Stimulated activated CD4-positive, alpha-beta T cell treated with anti-CD3 and anti-CD28 coated beads, Interleukin-12 subunit alpha, Interleukin-12 subunit beta, amount 100 ng/mL, for 48 hours (primary cell): ENCODE measurements at regions not wholly inside any gene's neighbourhood (a gene's known extent, or its start where the extent isn't known, plus 50 kb on each side); places are given as distances from the start of the nearest gene placed in this dataset.
A peak's percentile ranks its signal among the peaks of the same experiment; 100 is the strongest.

ENCODE experiments used
- DNase-seq, 3 donors: peaks; one replicate each; pipeline ENCODE4 v3.0.0-alpha.2; 2020; ENCODE audit warnings: low read depth in 2 of 3, low spot score in 1 of 3

DNA sequence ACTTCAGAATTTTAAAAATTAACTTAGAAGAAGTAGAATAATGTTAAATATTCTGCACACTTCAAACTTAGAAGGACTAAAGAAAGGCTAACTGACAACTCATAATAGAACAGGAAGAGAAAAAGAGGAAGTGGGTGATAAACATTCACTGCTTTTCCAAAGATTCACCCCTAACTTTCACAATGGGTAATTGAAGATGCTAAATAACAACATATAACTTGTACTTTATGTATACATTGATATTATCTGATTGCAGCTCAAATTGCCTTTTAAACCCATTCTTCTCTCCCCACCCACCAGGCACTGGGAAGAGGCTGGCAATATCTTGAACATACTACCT is 376.6 kb downstream of the EFNA5 start:
- DNase-seq, result no peak

- DNase-seq, result no peak
Observed at GRCh38 chr5:107293541-107294210, 377.1 kb downstream of the EFNA5 start.

- no peak for DNase-seq
Observed at GRCh38 chr5:107291866-107292265, 378.9 kb downstream of the EFNA5 start.

DNA sequence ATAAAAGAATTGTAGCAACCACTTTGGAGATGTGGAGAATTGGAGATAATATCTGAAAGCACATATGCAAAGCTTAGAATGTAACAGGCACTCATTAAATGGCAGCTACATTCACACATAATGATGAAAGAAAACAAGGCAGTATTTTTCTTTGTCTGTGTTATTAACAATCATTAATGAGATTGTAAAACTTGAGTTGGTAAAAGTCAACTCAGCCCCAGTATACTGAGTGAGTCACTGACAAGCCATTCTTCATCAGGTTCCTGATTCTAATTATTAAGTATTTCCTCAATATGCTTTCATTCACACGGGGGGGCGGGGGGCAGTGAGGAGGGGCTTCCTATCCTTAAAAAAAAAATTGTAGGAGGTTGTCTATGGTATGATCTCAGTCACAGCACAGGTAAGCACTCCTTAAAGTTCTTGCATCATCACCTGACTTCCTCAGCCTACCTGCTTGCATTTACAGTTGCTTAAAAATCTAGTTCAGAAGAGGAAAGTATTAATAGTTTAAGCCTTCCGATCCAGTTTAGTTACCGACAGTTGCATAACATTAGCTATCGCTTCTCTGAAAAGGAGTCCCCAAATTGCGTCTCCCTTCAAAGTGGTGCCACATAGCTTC is 379.8 kb downstream of the EFNA5 start:
- DNase-seq, result no peak

- peak in 1 of 3 donors; percentile 21 for DNase-seq
Observed at GRCh38 chr5:107289030-107289714, 381.6 kb downstream of the EFNA5 start.

GRCh38 chr5:107286447-107287098 is 384.2 kb downstream of the EFNA5 start:
- no peak for DNase-seq

- peak in 1 of 3 donors; percentile 3 for DNase-seq
Observed at GRCh38 chr5:107285772-107286171, 385.0 kb downstream of the EFNA5 start.

DNA sequence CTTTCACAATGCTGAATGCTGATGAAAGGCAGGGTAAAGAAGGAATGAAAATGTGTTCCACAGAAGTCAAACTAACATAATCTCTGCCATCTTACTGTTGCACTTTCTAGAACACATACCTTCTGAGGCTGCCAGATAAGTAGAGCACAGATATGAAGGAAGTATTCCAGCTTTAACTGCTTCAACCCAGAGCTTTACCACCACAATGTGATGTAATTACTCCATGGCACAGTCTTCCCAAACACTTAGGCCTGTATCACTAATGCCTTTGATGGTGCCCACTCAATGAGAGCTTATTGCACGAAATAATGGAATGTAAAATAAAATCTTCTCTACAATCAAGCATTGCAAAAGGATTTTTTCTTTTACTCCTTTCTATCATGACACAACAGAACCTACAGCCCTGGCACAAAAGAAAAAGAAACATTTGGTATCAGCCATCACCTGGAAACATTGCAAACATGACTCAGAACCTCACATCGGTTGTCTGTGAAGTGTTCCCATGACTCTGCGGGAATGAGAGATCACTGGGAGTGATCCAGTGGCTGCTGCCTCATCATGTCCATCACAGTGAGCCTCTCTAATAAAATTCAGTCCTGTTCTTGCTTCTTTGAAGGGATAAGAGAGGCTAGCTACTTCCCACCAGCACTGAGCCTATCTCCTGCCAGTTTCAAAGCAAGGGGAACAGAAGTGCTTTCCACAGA is 385.8 kb downstream of the EFNA5 start:
- DNase-seq, result no peak

GRCh38 chr5:107282061-107282460 is 388.7 kb downstream of the EFNA5 start:
- no peak for DNase-seq

DNA sequence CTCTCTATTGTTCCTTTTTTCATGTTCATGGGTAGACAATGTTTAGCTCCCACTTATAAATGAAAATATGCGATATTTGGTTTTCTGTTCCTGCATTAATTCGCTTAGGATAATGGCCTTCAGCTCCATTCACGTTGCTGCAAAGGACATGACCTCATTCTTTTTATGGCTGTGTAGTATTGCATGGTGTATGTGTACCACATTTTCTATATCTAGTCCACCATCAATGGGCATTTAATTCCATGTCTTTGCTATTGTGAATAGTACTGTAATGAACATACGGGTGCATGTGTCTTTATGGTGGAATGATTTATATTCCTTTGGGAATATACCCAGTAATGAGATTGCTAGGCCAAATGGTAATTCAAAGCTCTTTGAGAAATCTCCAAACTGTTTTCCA is 392.0 kb downstream of the EFNA5 start:
- DNase-seq, result no peak

GRCh38 chr5:107277485-107278125 is 393.1 kb downstream of the EFNA5 start:
- no peak for DNase-seq

- no peak for DNase-seq
Observed at GRCh38 chr5:107275333-107275732, 395.4 kb downstream of the EFNA5 start.

DNA sequence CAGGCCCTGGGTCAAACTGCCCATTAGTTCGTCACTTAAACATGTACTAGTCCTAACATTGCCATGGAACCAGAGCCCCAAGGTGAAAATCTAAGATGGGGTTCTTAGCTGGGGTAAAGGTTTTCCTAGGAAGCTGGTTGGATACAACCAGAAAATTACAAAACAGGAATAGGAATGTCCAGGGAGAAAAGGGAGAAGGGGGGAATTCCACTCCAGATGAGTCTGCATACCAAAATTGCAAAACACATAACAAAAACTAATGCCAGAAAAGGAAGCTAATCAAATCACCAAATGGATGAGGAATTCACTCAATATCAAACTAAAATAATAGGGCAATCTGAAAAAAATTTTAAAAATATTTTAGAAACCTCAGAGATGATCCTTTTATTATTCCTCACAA is 396.2 kb downstream of the EFNA5 start:
- no peak for DNase-seq

DNA sequence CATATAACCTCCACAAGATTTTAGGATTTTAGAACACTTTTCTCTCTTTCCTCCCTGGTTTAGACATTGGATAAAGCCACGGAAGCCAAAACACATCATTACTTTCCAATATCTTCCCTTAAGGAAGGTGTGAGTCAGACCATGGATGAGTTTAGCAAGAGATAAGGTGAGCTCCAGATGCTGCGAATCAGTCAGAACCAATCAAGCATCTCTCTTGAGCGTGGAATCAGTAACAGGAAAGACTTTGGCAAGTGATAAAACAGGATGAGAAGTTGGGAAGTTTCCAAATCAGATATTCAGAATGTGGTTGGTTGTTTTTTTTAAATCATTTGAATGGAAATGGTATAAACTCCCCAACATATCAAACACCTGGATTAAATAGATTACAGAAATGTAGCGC is 397.8 kb downstream of the EFNA5 start:
- no peak for DNase-seq

DNA sequence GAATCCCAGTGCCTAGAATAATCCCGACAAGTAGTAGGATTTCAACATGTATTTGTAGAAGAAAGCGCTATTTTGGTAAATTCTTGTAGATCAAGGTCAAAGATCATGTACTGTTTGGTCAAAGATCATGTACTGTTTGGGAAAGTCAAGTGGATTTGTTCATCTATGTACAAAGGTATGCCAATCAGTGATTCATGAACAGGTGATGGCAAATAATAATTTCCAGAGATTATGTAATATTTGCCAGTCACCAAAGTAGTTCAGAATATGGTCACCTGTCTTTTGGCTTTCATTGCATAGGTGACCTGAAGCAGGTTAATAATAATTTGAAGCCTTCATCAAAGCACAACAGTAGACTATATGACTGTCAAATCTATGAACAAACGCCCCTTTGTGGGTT is 398.2 kb downstream of the EFNA5 start:
- DNase-seq, result no peak

GRCh38 chr5:107271682-107272350 is 398.9 kb downstream of the EFNA5 start:
- no peak for DNase-seq

- DNase-seq, result no peak
Observed at GRCh38 chr5:107270561-107270960, 400.2 kb downstream of the EFNA5 start.

DNA sequence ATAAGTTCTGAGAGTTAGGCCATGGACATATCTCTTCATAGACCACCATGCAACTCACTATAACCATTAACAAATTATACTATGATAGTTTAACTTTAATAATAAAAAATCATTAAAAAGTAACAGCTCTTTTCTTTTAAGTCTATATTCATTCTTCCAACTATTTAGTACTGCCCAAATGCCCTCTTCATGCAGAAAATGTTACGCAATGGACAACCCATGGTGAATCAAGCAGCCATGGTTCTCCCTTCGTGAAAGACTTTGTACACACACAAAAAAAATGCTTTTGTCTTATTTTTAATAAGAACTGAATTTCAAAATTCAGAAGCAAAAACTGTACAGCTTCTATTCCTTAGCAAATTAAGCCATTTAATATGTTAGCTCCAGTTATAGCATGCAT is 401.1 kb downstream of the EFNA5 start:
- DNase-seq, result no peak

GRCh38 chr5:107269256-107269655 is 401.5 kb downstream of the EFNA5 start:
- DNase-seq, result no peak

- no peak for DNase-seq
Observed at GRCh38 chr5:107268241-107268640, 402.5 kb downstream of the EFNA5 start.
